RWPE1 (cell line): ENCODE measurements at regions not wholly inside any gene's neighbourhood (a gene's known extent, or its start where the extent isn't known, plus 50 kb on each side); places are given as distances from the start of the nearest gene placed in this dataset.
"Not testable (repeated sequence)": the region's sequence is repeated elsewhere in the genome, so short reads cannot be mapped to it uniquely, and the experiment has no call there.

ENCODE experiments used
- CTCF ChIA-PET: fragments of 350-600 bp; sonication (Branson Sonifier 250); formaldehyde crosslinking; extraction: SDS; loops from one replicate; lab custom pipeline; 2021; lab: Yijun Ruan, JAX
- POLR2A ChIA-PET: fragments of 400-600 bp; formaldehyde crosslinking; extraction: SDS; loops from one replicate; lab custom pipeline; 2020; ENCODE audit warnings: antibody characterized with exemption; ENCODE audit not compliant: low non-redundant PET; lab: Yijun Ruan, JAX
- DNase-seq: peaks from one replicate; pipeline ENCODE4 v3.0.0; 2012; ENCODE audit warnings: low spot score
- H3K27ac ChIP-seq: fragments of 450-650 bp; 2 replicates; pipeline ENCODE4 v1.5.1; 2017
- CTCF ChIP-seq: fragments of 450-650 bp; conservative IDR thresholded peaks from 2 replicates; pipeline ENCODE4 v1.5.1; 2017; ENCODE audit warnings: low read depth, mild to moderate bottlenecking

GRCh38 chr5:125981016-125981415, 442.2 kb upstream of the GRAMD2B start:
- ChIA-PET POLR2A (no interaction called here), CTCF (no interaction called here)
- no peak for DNase-seq
- H3K27ac ChIP-seq, result no peak overlapping the region
- TF ChIP-seq CTCF, result no peak

GRCh38 chr5:125987677-125988255, 435.4 kb upstream of the GRAMD2B start:
- ChIA-PET CTCF (no interaction called here), POLR2A (no interaction called here)
- TF ChIP-seq CTCF, result no peak
- no peak overlapping the region for H3K27ac ChIP-seq
- DNase-seq, result no peak

- CTCF ChIA-PET, result no interaction called here
- POLR2A ChIA-PET, result no interaction called here
- no peak for TF ChIP-seq CTCF
- DNase-seq, result no peak
- no peak overlapping the region for H3K27ac ChIP-seq
Observed at GRCh38 chr5:125992050-125992449, 431.2 kb upstream of the GRAMD2B start.

- POLR2A ChIA-PET, DNase-seq, CTCF ChIA-PET, H3K27ac ChIP-seq: not testable (repeated sequence)
Observed at GRCh38 chr5:125999271-126000030, 423.8 kb upstream of the GRAMD2B start.

GRCh38 chr5:126000507-126000906, 422.7 kb upstream of the GRAMD2B start:
- no peak overlapping the region for H3K27ac ChIP-seq
- TF ChIP-seq CTCF, result no peak
- POLR2A ChIA-PET, result no interaction called here
- CTCF ChIA-PET, result no interaction called here
- DNase-seq, result no peak

GRCh38 chr5:126002222-126002897, 420.8 kb upstream of the GRAMD2B start:
- no peak overlapping the region for H3K27ac ChIP-seq
- no peak for TF ChIP-seq CTCF
- POLR2A ChIA-PET, result no interaction called here
- no peak for DNase-seq
- CTCF ChIA-PET, result no interaction called here

GRCh38 chr5:126003309-126003708, 419.9 kb upstream of the GRAMD2B start:
- ChIA-PET CTCF (no interaction called here), POLR2A (no interaction called here)
- no peak for DNase-seq
- no peak overlapping the region for H3K27ac ChIP-seq
- no peak for TF ChIP-seq CTCF
